Spleen (tissue), 11 donors: ENCODE measurements at regions not wholly inside any gene's neighbourhood (a gene's known extent, or its start where the extent isn't known, plus 50 kb on each side); places are given as distances from the start of the nearest gene placed in this dataset.

Experiments
- DNase-seq: peaks from one replicate; pipeline ENCODE4 v3.0.0-alpha.2; 2020
- H3K27ac ChIP-seq, 8 donors: fragments of 200-600 bp; sonication (generic) in 7 of 8; 1 replicate in 4 of 8; 2 replicates in 4 of 8; pipeline versions ENCODE4 v1.5.0 to v1.8.0; 2016 to 2021; ENCODE audit warnings: inconsistent platforms in 4 of 8, mild to moderate bottlenecking in 4 of 8, moderate library complexity in 1 of 8
- H3K27me3 ChIP-seq, 7 donors: fragments of 200-600 bp; sonication (generic) in 6 of 7; replicated peaks in 1 of 7; 1 replicate in 4 of 7; 2 replicates in 3 of 7; pipeline versions ENCODE4 v1.5.0 to v1.8.0; 2016 to 2021; ENCODE audit warnings: inconsistent platforms in 3 of 7, mild to moderate bottlenecking in 1 of 7
- H3K36me3 ChIP-seq, 6 donors: fragments of 200-600 bp; sonication (generic) in 5 of 6; 1 replicate in 4 of 6; 2 replicates in 2 of 6; pipeline versions ENCODE4 v1.5.0 to v1.8.0; 2016 to 2021; ENCODE audit warnings: inconsistent platforms in 2 of 6
- H3K4me1 ChIP-seq, 6 donors: fragments of 200-600 bp; sonication (generic) in 5 of 6; 1 replicate in 3 of 6; 2 replicates in 3 of 6; pipeline versions ENCODE4 v1.5.0 to v1.8.0; 2016 to 2021; ENCODE audit warnings: inconsistent platforms in 3 of 6
- H3K4me3 ChIP-seq, 8 donors: fragments of 200-600 bp; sonication (generic) in 7 of 8; 1 replicate in 4 of 8; 2 replicates in 4 of 8; pipeline versions ENCODE4 v1.5.0 to v1.8.0; 2016 to 2021; ENCODE audit warnings: inconsistent platforms in 4 of 8, mild to moderate bottlenecking in 4 of 8, moderate library complexity in 2 of 8
- H3K9me3 ChIP-seq, 8 donors: fragments of 200-600 bp; sonication (generic) in 7 of 8; 1 replicate in 4 of 8; 2 replicates in 4 of 8; pipeline versions ENCODE4 v1.5.0 to v1.8.0; 2016 to 2021; ENCODE audit warnings: inconsistent platforms in 4 of 8
- CTCF ChIP-seq, 11 experiments: fragments of 200-600 bp in 7 of 11; fragments of 450-650 bp in 4 of 11; sonication (generic) in 4 of 11; IDR thresholded peaks in 8 of 11; conservative IDR thresholded peaks in 3 of 11; 1 replicate in 7 of 11; 2 replicates in 4 of 11; pipeline versions ENCODE4 v1.4.0 to v1.8.0; 2016 to 2021; ENCODE audit warnings: antibody characterized with exemption in 11 of 11, inconsistent platforms in 4 of 11, mild to moderate bottlenecking in 1 of 11
- POLR2A ChIP-seq, 3 donors: fragments of 450-650 bp; IDR thresholded peaks; one replicate each; pipeline ENCODE4 v1.5.1; 2017; ENCODE audit warnings: antibody characterized with exemption in 3 of 3, mild to moderate bottlenecking in 1 of 3
- POLR2AphosphoS5 ChIP-seq, 3 donors: sonication (generic); formaldehyde crosslinking; IDR thresholded peaks; one replicate each; pipeline ENCODE4 v1.5.1; 2017; ENCODE audit warnings: antibody characterized with exemption in 3 of 3
- WGBS, 5 donors: extraction: QIAGEN DNeasy Blood & Tissue Kit in 3 of 5; methylation state at CpG; one replicate each; pipeline versions ENCODE4 v1.1.5 to v1.1.7; 2013 to 2018; 5-methylcytosine and 5-hydroxymethylcytosine counted together
- intact Hi-C: fragments of 100-400 bp; cut with DNase I; formaldehyde crosslinking; loops from one replicate; pipeline ENCODE4 v1.15.0; 2023; ENCODE audit warnings: low total_unique reads
- donor health status: healthy with polysubstance abuse.
- donor health status: DM: no; HTN: no; CAD: no; lungs with moderate emphysema.
- donor health status: DM: no; HTN: no; CAD: no.
- donor health status: Bipolar disorder and iron deficiency.
- donor health status: healthy.
- donor health status: DM: no; HTN: no; CAD: no.
- donor health status: DM: yes; HTN: yes; CAD: no.

GRCh38 chr15:95471690-95472086, 858.8 kb upstream of the NR2F2 start:
- DNase-seq, result no peak
- Histone ChIP-seq H3K27ac (peak overlapping the region in 7 of 8 donors; percentile 56 to 73 (median 64)), H3K36me3 (no peaks in the 10 kb centered on the region), H3K27me3 (no peaks in the 10 kb centered on the region), H3K4me3 (no peak overlapping the region), H3K4me1 (peaks cover 0 to 9% (median 0%) of the 10 kb centered on the region in 6 donors), H3K9me3 (no peaks in the 10 kb centered on the region)
- TF ChIP-seq POLR2A (IDR thresholded peaks at IDR 0.05) (no peak), CTCF (IDR thresholded peaks at IDR 0.05 in 8 of 11, conservative IDR thresholded peaks at IDR 0.05 in 3 of 11) (no peak), POLR2AphosphoS5 (IDR thresholded peaks at IDR 0.05) (no peak)
- WGBS, 5 donors, result 59 to 70% (median 67%) methylated on average over 5 of the region's 5 CpGs
- intact Hi-C loops, result no loop called here

GRCh38 chr15:95475067-95475466, 855.4 kb upstream of the NR2F2 start:
- Histone ChIP-seq H3K9me3 (no peaks in the 10 kb centered on the region), H3K27me3 (no peaks in the 10 kb centered on the region), H3K4me1 (peaks cover 0 to 7% (median 0%) of the 10 kb centered on the region in 6 donors), H3K4me3 (no peak overlapping the region), H3K27ac (no peak overlapping the region), H3K36me3 (no peaks in the 10 kb centered on the region)
- DNase-seq, result no peak
- TF ChIP-seq POLR2A (IDR thresholded peaks at IDR 0.05), result no peak
- TF ChIP-seq CTCF (IDR thresholded peaks at IDR 0.05 in 8 of 11, conservative IDR thresholded peaks at IDR 0.05 in 3 of 11), result no peak
- TF ChIP-seq POLR2AphosphoS5 (IDR thresholded peaks at IDR 0.05), result no peak
- intact Hi-C loops, result no loop called here
- 76 to 86% (median 81%) methylated on average over 5 of the region's 5 CpGs for WGBS, 5 donors

- TF ChIP-seq POLR2A (IDR thresholded peaks at IDR 0.05), result no peak
- TF ChIP-seq POLR2AphosphoS5 (IDR thresholded peaks at IDR 0.05), result no peak
- no peak for TF ChIP-seq CTCF (IDR thresholded peaks at IDR 0.05 in 8 of 11, conservative IDR thresholded peaks at IDR 0.05 in 3 of 11)
- DNase-seq, result no peak
- no peak overlapping the region for H3K27ac ChIP-seq
- H3K4me3 ChIP-seq, result no peak overlapping the region
- H3K9me3 ChIP-seq, result peaks cover 0 to 8% (median 6%) of the 10 kb centered on the region in 8 donors
- no peaks in the 10 kb centered on the region for H3K36me3 ChIP-seq
- no peaks in the 10 kb centered on the region for H3K4me1 ChIP-seq
- WGBS, 5 donors, result 81 to 89% (median 82%) methylated on average over 3 of the region's 3 CpGs
- intact Hi-C loops, result no loop called here
- no peaks in the 10 kb centered on the region for H3K27me3 ChIP-seq
These were observed 851.2 kb upstream of the NR2F2 start for GRCh38 chr15:95479308-95479707.

- intact Hi-C loops, result no loop called here
- TF ChIP-seq POLR2A (IDR thresholded peaks at IDR 0.05) (no peak), POLR2AphosphoS5 (IDR thresholded peaks at IDR 0.05) (no peak), CTCF (IDR thresholded peaks at IDR 0.05 in 8 of 11, conservative IDR thresholded peaks at IDR 0.05 in 3 of 11) (no peak)
- no peak overlapping the region for H3K4me3 ChIP-seq
- no peak overlapping the region for H3K27ac ChIP-seq
- H3K9me3 ChIP-seq, result peaks cover 0 to 26% (median 18%) of the 10 kb centered on the region in 8 donors
- no peaks in the 10 kb centered on the region for H3K36me3 ChIP-seq
- H3K27me3 ChIP-seq, result no peaks in the 10 kb centered on the region
- no peak for DNase-seq
- no peaks in the 10 kb centered on the region for H3K4me1 ChIP-seq
These were observed 845.1 kb upstream of the NR2F2 start for GRCh38 chr15:95485367-95485766.
